Brain microvascular endothelial cell (primary cell): ENCODE measurements at regions not wholly inside any gene's neighbourhood (a gene's known extent, or its start where the extent isn't known, plus 50 kb on each side); places are given as distances from the start of the nearest gene placed in this dataset.

Source experiments
- DNase-seq: peaks from one replicate; pipeline ENCODE4 v3.0.0-alpha.2; 2020
- H3K27ac ChIP-seq: fragments of 250-450 bp; sonication (Bioruptor Pico); 2 replicates; pipeline ENCODE4 v1.5.1; 2020; ENCODE audit warnings: mild to moderate bottlenecking, moderate library complexity
- H3K27me3 ChIP-seq: fragments of 250-450 bp; sonication (Bioruptor Pico); replicated peaks from 2 replicates; pipeline ENCODE4 v1.5.1; 2020; ENCODE audit warnings: mild to moderate bottlenecking
- H3K36me3 ChIP-seq: fragments of 250-450 bp; sonication (Bioruptor Pico); replicated peaks from 2 replicates; pipeline ENCODE4 v1.5.1; 2020; ENCODE audit warnings: mild to moderate bottlenecking
- H3K4me3 ChIP-seq: 2 replicates; pipeline ENCODE4 v1.5.1; 2011; ENCODE audit warnings: low read depth, mild to moderate bottlenecking, control low read depth, low read length, moderate library complexity
- CTCF ChIP-seq: IDR thresholded peaks from 2 replicates; pipeline ENCODE4 v1.5.1; 2011; ENCODE audit warnings: low read depth, mild to moderate bottlenecking, moderate library complexity, low read length, control low read depth, inconsistent platforms; ENCODE audit errors: missing control alignments
- in situ Hi-C: cut with HindIII; loops from 2 replicates; pipeline ENCODE4 v1.10.0; 2017; ENCODE audit warnings: low sequenced_read_pairs, low pct_ligation_motif_present

GRCh38 chr13:73497430-73497829 lies 438.6 kb downstream of the KLF5 start:
- no peak for TF ChIP-seq CTCF
- Histone ChIP-seq H3K36me3 (no peaks in the 10 kb centered on the region), H3K27ac (no peak overlapping the region), H3K4me3 (no peak overlapping the region), H3K27me3 (no peaks in the 10 kb centered on the region)
- in situ Hi-C loops, result no loop called here
- DNase-seq, result no peak

GRCh38 chr13:73496711-73497110 lies 437.9 kb downstream of the KLF5 start:
- no peak for TF ChIP-seq CTCF
- H3K27ac ChIP-seq, result no peak overlapping the region
- in situ Hi-C loops, result no loop called here

GRCh38 chr13:73492811-73493210 lies 434.0 kb downstream of the KLF5 start:
- Histone ChIP-seq H3K4me3 (no peak overlapping the region), H3K36me3 (no peaks in the 10 kb centered on the region), H3K27me3 (no peaks in the 10 kb centered on the region), H3K27ac (no peak overlapping the region)
- no peak for DNase-seq
- no peak for TF ChIP-seq CTCF
- in situ Hi-C loops, result no loop called here

More at GRCh38 chr13:73496711-73497110, 437.9 kb downstream of the KLF5 start:
- DNase-seq, result no peak
- no peaks in the 10 kb centered on the region for H3K27me3 ChIP-seq
- no peak overlapping the region for H3K4me3 ChIP-seq
- H3K36me3 ChIP-seq, result no peaks in the 10 kb centered on the region

- in situ Hi-C loops, result no loop called here
Measured at GRCh38 chr13:73482556-73482955, 423.8 kb downstream of the KLF5 start.

GRCh38 chr13:73481886-73482445 lies 423.2 kb downstream of the KLF5 start:
- TF ChIP-seq CTCF, result no peak
- Histone ChIP-seq H3K27me3 (no peaks in the 10 kb centered on the region), H3K27ac (no peak overlapping the region), H3K36me3 (no peaks in the 10 kb centered on the region), H3K4me3 (no peak overlapping the region)
- in situ Hi-C loops, result no loop called here
- no peak for DNase-seq

More at GRCh38 chr13:73482556-73482955, 423.8 kb downstream of the KLF5 start:
- no peak overlapping the region for H3K27ac ChIP-seq
- no peaks in the 10 kb centered on the region for H3K27me3 ChIP-seq
- DNase-seq, result no peak
- no peak for TF ChIP-seq CTCF
- H3K4me3 ChIP-seq, result no peak overlapping the region
- no peaks in the 10 kb centered on the region for H3K36me3 ChIP-seq
